Activated T-helper 9 cell treated with anti-CD3 and anti-CD28 coated beads, Interleukin-2, amount 50 U/mL, for 16 hours (primary cell): ENCODE measurements at regions not wholly inside any gene's neighbourhood (a gene's known extent, or its start where the extent isn't known, plus 50 kb on each side); places are given as distances from the start of the nearest gene placed in this dataset.

ENCODE experiments used
- DNase-seq: peaks from one replicate; pipeline ENCODE4 v3.0.0-alpha.2; 2020; ENCODE audit warnings: low read depth

- no peak for DNase-seq
These were observed 232.0 kb upstream of the NETO1 start for GRCh38 chr18:73099759-73100158.

- no peak for DNase-seq
These were observed 226.0 kb upstream of the NETO1 start for GRCh38 chr18:73093687-73094250.

GRCh38 chr18:73088445-73088844 is 220.7 kb upstream of the NETO1 start:
- DNase-seq: no peak

- DNase-seq: no peak
These were observed 219.6 kb upstream of the NETO1 start for GRCh38 chr18:73087282-73087977.

- no peak for DNase-seq
These were observed 212.1 kb upstream of the NETO1 start for GRCh38 chr18:73079920-73080319.

GRCh38 chr18:73060666-73061288 is 193.0 kb upstream of the NETO1 start:
- no peak for DNase-seq

- DNase-seq: no peak
These were observed 191.5 kb upstream of the NETO1 start for GRCh38 chr18:73059280-73059679.

- DNase-seq: no peak
These were observed 179.9 kb upstream of the NETO1 start for GRCh38 chr18:73047688-73048087.

- DNase-seq: no peak
These were observed 177.2 kb upstream of the NETO1 start for GRCh38 chr18:73045037-73045436.

- DNase-seq: no peak
These were observed 175.8 kb upstream of the NETO1 start for GRCh38 chr18:73043611-73044010.

GRCh38 chr18:73043211-73043610 is 175.4 kb upstream of the NETO1 start:
- no peak for DNase-seq

- no peak for DNase-seq
These were observed 172.5 kb upstream of the NETO1 start for GRCh38 chr18:73040247-73040646.

GRCh38 chr18:73038336-73038735 is 170.5 kb upstream of the NETO1 start:
- DNase-seq: no peak

GRCh38 chr18:73023975-73024374 is 156.2 kb upstream of the NETO1 start:
- DNase-seq: no peak

- DNase-seq: no peak
These were observed 141.9 kb upstream of the NETO1 start for GRCh38 chr18:73009691-73010090.

GRCh38 chr18:73007915-73008308 is 140.1 kb upstream of the NETO1 start:
- no peak for DNase-seq

GRCh38 chr18:73007195-73007914 is 139.6 kb upstream of the NETO1 start:
- DNase-seq: no peak

- DNase-seq: no peak
These were observed 138.5 kb upstream of the NETO1 start for GRCh38 chr18:73006331-73006730.

GRCh38 chr18:73004260-73004659 is 136.5 kb upstream of the NETO1 start:
- no peak for DNase-seq

- DNase-seq: no peak
These were observed 132.3 kb upstream of the NETO1 start for GRCh38 chr18:72999971-73000607.

GRCh38 chr18:72995558-72995957 is 127.8 kb upstream of the NETO1 start:
- no peak for DNase-seq

GRCh38 chr18:72993250-72993649 is 125.5 kb upstream of the NETO1 start:
- no peak for DNase-seq

- no peak for DNase-seq
These were observed 123.6 kb upstream of the NETO1 start for GRCh38 chr18:72991379-72991778.
